HG03469 (cell line): ENCODE measurements at regions not wholly inside any gene's neighbourhood (a gene's known extent, or its start where the extent isn't known, plus 50 kb on each side); places are given as distances from the start of the nearest gene placed in this dataset.
"Not testable (repeated sequence)": the region's sequence is repeated elsewhere in the genome, so short reads cannot be mapped to it uniquely, and the experiment has no call there.

Experiments used
- ATAC-seq: cut with Tn5 transposase; IDR thresholded peaks from one replicate; pipeline ENCODE4 v1.9.1; 2021; ENCODE audit warnings: mild to moderate bottlenecking, moderate library complexity, moderate number of reproducible peaks; ENCODE audit not compliant: unreplicated experiment

DNA sequence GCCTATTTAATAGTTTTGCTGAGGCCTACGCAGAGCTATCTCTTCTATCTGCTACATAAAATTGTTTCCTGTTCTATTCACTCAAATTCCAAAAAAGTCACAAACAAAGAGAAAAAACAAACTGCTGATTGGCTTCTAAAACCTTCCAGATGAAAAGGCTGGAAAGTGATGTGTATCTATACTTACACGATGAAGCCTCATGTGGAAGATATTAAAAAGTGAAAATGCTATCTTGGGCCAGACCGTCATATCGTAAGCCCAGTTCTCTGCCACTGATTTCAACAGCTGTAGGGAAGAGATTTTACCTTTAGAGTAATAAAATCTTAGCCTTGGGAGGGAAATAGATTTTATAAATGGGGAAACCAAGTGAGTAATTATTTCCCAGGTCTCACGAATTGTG lies 394.8 kb downstream of the KIF20B start:
- ATAC-seq: no peak

DNA sequence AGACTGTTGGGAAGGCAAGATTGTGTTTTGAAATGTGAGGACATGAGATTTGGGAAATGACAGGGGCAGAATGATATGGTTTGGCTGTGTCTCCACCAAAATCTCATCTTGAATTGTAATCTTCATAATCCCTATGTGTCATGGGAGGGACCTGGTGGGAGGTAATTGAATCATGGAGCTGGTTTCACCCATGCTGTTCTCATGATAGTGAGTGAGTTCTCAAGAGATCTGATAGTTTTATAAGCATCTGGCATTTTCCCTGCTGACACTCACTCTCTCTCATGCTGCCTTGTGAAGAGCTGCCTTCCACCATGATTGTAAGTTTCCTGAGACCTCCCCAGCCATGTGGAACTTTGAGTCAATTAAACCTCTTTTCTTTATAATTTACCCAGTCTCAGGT lies 406.2 kb downstream of the KIF20B start:
- ATAC-seq: not testable (repeated sequence)

DNA sequence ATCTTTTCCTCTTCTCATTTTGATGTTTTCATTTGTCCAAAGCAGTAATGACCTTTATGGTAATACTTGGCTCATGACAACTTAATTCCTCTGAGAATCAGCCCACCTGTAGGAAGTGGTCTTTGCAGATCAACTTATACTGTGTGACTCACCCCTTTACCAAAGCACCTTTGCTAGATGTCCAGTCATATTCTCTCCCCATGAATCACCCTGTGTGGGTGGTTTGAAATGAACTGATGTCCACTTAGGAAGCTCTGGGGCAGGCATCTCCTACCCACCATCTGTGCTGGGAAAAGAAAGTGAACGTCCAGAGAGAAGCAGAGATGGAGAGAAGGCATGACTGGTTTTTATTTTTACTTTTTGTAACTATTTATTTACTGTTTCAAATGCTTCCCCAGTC lies 410.3 kb downstream of the KIF20B start:
- ATAC-seq: no peak

DNA sequence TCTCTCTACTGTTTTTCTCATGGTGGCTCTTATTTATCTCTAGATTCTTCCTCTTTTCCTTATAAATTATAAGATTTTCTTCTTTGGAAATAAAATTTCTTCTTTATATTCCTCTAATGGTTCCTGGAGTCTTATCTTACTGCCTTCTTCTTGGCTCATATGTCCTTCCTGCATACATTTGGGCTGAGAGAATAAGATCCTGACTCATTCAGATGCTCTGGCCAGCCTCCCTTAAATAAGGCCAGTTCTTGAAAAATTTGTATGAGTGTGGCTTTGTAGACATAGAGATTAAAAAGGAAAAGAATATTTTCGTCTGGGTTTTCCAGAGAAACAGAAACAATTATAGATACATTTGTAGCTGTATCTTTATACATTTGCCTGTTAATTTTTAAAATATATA lies 411.3 kb downstream of the KIF20B start:
- no peak for ATAC-seq

DNA sequence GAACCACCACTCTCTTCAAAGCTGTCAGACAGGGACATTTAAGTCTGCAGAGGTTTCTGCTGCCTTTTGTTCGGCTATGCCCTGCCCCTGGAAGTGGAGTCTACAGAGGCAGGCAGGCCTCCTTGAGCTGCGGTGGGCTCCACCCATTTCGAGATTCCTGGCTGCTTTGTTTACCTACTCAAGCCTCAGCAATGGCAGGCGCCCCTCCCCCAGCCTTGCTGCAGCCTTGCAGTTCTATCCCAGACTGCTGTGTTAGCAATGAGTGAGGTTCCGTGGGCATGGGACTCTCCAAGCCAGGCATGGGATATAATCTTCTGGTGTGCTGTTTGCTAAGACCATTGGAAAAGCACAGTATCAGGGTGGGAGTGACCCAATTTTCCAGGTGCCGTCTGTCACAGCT lies 417.2 kb downstream of the KIF20B start:
- not testable (repeated sequence) for ATAC-seq

DNA sequence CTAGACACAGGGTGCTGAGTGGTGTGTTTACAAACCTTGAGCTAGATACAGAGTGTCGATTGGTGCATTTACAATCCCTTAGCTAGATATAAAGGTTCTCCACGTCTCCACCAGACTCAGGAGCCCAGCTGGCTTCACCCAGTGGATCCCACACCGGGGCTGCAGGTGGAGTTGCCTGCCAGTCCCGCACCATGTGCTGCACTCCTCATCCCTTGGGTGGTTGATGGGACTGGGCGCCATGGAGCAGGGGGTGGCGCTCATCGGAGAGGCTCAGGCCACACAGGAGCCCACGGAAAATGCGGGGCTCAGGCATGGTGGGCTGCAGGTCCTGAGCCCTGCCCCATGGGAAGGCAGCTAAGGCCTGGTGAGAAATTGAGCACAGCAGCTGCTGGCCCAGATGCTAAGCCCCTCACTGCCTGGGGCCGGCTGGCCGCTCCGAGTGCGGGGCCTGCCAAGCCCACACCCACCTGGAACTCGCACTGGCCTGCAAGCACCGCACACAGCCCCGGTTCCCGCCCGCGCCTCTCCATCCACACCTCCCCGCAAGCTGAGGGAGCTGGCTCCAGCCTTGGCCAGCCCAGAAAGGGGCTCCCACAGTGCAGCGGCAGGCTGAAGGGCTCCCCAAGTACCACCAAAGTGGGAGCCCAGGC lies 418.4 kb downstream of the KIF20B start:
- ATAC-seq: not testable (repeated sequence)

DNA sequence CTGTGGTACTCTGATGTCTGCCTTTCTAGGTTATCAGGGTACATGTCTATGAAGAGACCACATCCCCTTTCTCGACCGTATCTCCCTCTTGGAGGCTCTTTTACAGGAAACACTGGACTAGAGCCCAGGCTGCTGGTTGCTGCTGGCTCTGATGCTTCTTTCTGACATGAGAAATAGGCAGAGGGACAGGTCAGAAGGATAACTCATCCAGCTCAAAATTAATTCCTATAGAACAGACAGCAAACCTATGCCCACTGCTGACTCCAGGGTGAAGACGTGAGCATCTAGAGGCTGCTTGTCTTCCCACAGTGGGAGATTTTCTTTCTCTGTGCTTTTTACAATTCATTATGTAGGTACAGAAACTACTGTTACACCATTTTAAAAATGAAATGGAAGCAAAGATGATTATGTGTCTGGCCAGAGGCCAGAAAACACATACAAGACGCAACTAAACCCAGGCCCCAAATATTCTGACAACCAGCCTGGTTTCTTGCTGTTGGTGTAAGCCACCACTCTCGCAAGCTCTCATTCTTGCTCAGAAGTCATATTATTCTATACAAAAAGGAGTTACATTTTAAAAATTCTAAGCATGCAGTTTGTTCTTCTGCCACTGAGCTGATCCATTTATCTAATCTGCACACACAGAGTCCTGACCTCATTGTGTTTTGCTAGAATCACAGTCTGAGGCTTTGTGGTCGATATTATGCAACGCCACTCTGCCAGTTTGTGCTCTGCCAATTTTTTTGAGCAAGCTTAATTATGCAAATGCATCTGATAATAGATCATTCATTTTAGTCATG lies 424.3 kb downstream of the KIF20B start:
- ATAC-seq: no peak

DNA sequence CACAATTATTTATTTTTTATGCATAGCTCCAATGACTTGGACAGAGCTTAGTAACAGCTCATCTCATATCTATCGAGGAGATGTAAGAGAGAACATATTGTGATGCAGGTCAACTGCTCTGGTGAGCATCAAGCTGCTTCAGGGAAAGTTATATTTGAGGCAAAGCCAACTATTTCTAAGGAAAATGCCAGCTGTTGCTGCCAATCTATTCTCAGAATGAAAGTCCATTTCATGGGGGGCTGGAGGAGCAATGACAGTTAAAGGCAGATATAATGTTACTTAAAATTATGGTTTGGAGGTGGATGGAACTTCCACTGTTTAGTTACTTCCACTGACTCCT lies 424.8 kb downstream of the KIF20B start:
- ATAC-seq: no peak

DNA sequence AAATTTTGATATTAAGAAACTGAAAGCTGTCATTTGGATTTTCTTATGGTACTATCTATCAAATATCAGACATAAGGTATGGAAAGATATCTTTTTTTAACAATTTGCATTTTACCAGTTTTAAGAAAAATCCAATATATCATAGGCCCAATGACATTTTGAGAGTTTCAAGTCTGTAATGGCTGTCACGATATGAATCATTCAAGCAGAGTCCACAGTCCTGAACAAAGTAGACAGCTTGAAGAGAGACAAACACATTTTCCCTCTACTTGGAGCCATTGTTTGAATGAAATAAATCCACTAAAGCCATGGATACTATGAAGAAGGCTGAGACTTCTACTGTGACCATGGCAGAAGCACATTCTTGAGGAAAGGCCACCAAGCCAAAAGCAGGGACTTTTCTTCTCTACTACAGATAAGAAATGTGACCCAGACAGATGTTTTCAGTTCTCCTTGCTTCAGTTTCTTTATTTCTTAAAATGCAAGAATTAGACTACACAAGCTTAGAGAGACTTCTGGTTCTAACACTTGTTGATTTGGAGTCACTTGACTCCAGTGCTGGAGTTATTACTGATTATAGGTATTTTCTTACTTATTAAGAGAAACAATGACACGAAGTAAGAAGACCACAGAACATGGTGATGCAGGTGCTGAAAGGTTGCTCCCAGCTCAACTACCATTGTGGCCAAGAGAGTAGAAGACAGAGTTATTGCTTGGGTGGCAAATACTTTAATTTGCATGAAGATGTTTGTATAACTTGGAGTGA lies 429.1 kb downstream of the KIF20B start:
- ATAC-seq: no peak

DNA sequence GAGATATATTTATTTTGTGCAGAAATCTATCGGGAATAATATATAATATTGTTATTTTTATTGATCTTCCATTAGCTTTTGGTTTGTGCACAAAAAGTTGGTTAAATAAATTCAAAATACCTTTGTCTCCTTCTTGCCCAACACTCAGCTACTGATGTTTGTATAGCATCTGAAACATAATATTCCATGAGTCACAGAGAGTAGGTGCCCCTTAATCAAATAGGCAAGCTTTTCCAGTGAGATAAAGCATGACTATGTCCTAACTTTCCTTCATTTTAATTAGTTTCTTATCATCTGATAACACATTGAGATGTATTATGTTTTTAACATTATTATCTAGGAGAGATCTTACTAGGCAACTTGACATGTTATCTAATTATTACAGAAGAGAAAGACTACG lies 432.2 kb downstream of the KIF20B start:
- ATAC-seq: no peak

DNA sequence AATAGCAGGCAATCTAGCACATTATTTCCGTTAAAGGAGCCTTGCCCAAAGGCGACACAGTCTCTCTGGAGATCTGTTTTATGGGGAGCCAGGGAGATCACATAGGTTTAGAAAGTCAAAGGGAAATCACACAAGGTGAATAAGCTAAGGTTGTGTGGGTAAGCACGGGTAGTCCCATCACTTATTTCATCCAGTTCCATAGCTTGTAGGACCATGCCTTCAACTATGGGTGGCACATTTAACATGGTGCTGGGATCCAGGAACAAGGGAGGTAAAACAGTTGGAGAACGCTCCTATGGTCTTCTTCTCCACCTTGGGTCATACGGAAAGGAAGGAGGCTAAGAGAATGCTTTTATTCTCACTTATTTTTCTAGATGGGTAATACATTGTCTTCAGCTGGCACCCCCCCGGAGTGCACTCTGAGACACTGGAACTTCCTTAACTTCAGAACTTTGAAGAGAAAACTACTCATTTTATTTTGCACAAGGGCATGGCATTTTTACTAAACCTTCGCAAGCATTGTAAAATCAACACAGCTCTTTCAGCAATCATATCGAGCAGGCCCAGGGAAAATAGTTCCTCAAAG lies 435.4 kb downstream of the KIF20B start:
- ATAC-seq: no peak

DNA sequence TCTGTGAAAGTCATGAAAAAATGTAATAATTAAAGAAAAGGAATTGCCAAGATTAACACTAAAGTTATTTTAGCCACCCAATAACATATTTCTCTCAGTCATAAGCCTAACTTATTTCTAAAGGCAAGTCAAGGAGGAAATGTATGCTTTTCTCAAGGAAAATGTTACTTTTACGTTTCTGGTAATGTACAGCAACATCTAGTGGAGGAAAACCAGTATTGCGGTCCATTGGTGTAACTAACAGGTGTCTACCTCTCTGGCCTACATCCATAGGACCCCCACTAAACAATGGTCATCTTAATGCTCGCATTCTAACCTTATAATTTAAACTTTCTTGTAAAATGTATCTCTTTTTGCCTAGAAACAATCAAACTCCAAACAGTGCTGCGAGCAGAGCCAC lies 437.5 kb downstream of the KIF20B start:
- no peak for ATAC-seq

DNA sequence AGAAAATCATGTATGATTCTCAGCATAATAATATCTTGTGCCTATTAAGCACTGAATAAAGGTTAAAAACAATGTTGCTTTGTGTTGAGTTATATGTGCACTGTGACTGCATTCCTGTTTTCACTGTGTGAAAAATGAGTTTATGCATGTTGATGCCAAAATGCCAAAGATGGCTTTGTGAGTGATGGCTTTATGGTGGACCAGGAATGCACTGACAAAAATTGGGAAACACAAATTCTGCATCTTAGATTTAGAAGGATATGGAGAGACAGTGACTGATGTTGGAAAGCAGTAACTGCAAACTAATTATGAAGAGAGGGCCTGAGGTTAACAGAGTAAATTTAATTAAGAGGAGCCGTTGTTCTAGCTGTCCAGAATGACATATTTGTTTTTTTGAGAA lies 440.4 kb downstream of the KIF20B start:
- ATAC-seq: no peak

DNA sequence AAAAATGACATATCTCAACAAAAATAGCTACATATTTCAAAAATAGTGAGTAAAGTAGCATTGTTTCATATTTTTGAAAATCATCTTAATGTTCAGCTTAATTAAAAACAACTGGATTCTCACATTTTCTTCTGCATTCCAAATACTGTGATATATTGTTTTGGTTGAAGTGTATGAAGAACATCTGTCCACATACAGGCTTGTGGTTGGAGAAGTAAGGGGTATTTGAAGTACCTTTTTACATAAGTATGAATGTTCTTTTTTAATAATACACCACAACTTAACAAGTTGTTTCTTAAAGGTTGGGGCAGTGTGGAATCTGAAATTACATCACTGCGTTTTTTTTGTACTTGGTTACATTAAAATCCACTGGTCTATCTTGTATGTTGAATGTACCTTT lies 442.5 kb downstream of the KIF20B start:
- no peak for ATAC-seq

DNA sequence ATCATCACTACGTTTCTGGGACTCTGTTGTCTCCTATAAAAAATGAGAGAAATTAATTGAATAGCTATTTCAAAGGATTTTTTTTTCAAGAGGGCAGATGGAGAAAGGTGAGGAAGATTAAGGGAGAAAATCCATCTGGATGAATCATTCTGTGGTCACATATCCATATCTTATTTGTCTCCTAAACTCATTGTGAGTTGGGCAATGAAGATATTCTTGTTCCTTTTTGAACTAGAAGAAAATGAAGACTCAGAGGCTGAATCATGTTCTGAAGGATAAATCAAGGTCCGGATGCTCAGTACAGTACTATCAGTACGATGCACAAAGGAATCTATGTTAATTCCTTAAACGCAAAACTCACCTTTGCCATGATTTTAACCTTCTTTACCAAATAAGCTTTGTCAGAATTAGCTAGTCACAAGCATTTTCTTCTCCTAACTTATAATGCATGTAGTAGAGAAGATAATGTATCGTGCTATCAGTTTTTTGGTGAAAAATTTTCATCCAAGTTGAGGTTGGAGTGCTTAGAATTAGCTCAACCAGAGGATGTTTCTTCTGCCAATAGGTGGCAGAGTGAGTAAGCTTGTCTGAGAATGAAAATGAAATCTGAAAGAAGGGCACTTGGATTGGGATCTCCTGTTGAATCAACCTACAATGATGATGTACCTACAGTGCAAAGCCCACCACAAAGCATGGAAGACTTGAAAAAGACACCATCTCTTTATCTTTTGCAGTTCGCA lies 446.9 kb downstream of the KIF20B start:
- ATAC-seq: no peak

DNA sequence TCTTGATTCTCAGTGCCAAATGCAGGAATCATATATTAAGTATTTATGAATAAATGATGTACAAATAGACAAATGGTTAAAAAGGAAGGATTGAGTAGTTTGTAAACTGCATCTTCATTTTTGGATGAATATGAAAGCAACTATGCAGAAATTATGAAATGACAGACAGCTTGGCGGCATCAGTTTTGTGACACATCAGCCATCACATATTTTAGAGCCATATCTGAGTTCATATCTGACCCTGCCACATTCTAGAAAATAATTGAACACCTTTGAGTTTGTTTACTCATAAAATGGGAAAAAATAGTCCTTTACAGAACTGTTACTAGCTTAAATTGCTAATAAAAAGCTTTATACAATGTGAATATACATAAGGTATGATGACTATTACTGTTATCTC lies 448.2 kb downstream of the KIF20B start:
- no peak for ATAC-seq

DNA sequence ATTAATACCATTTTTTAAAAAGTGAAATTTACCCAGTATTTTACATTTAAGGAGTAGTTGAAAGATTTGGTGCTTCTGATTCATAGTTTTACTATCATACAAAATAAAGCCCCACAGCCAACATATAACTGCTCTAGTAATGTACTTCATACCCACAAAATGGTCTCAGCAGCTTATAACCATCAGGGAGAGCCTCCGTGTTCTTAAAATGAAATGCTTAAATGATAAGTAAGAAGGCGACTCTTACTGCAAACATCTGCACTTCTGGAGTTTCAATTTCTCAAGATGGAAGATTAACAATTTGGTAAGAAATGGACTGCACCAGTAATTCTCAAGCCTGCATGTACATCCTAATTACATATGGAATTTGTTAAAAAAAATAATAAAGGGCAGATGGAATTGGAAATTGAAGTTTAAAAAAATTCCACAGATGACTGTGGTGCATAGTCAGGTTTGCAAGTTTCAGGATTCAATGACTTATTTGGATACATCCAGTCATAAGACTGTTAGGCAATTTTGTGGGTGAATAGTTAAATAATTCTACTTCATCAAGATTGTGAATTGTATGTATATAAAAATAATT lies 461.0 kb downstream of the KIF20B start:
- ATAC-seq: no peak

DNA sequence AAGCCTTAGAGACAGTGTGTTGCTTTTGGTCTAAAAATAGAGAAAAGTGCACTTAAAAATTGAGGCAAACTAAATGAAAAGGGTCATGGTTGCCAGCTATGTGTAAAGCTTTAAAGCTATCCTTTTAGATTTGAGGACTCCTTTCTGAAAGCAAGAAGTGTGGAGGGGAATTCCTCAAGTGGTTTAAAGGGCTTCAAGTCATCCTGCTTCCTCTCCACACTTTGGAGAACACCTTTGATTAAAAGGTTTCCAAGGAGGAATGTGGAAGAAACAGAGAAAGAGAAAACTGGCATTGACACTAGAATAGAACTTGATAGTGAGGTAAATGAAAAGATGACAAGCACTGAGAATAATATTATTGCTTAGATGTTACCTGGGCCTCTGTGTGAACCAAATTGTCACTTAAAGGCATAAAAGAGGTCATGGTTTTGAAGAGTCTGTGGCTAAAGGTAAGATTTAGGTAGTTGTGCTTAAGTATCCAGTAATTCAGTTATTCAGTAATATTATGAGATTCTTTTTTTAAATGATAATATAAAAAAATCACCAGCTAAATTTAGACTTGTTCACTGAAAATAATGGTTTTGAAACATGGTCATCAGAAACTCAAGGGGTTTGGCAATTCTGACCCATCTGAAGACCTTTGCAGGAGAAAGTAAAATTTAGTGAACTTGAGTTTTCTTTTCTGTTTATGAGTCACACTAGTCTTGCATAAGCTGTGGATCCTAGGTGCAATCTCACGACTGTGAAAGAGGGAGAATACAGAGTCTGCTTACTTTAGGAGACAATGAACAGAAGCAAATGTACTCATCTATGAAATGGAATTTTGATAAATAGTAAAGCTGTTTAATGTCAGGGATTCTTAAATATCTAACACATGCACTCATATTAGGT lies 466.0 kb downstream of the KIF20B start:
- peak; percentile 61 for ATAC-seq

DNA sequence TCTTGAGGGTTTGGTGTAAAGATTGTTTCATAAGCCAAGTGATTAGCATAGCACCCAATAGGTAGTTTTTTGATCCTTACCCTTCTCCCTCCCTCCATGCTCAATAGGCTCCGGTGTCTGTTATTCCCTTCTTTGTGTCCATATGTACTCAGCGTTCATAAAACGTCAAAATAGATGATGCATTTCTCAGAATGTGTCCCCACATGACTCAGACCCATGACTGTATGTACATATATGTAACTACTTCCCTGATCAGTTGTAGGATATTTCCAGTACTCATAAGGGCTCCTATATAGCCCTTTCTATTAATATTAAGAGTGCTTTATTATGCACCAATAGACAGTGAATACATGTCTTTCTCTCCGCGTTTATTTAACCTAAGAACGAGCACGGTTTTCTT lies 466.9 kb downstream of the KIF20B start:
- ATAC-seq: no peak
